H1 (cell line): ENCODE measurements at regions not wholly inside any gene's neighbourhood (a gene's known extent, or its start where the extent isn't known, plus 50 kb on each side); places are given as distances from the start of the nearest gene placed in this dataset.

Experiments
- CTCF ChIA-PET: fragments of 300-600 bp; sonication (Branson Sonifier 250); formaldehyde crosslinking; loops from one replicate; lab custom pipeline; 2021; ENCODE audit not compliant: partially characterized antibody; lab: Charles Lee
- POLR2A ChIA-PET: fragments of 300-600 bp; sonication (Branson Sonifier 250); formaldehyde crosslinking; loops from one replicate; lab custom pipeline; 2021; ENCODE audit warnings: inconsistent platforms; ENCODE audit not compliant: partially characterized antibody; lab: Charles Lee
- DNase-seq, 2 experiments: peaks; one replicate each; pipeline versions ENCODE4 v3.0.0 to v3.0.0-alpha.2; 2010 to 2022; ENCODE audit warnings: low spot score in 2 of 2, low read depth in 1 of 2, mixed read lengths in 1 of 2
- FAIRE-seq: peaks from 2 replicates; lab custom pipeline; 2011; peaks lifted over from hg19 to GRCh38; lab: Jason Lieb, UNC
- H2AFZ ChIP-seq: 2 replicates; pipeline ENCODE4 v1.8.1; 2012; ENCODE audit warnings: low read length, inconsistent platforms
- H2AK5ac ChIP-seq: 2 replicates; pipeline ENCODE4 v1.6.1; 2013; ENCODE audit warnings: low read depth, low read length
- H2BK120ac ChIP-seq: replicated peaks from 2 replicates; pipeline ENCODE3; 2013; ENCODE audit warnings: low read depth, low read length, inconsistent platforms
- H2BK12ac ChIP-seq: 2 replicates; pipeline ENCODE4 v1.6.1; 2013; ENCODE audit warnings: low read depth, low read length
- H2BK15ac ChIP-seq: 2 replicates; pipeline ENCODE4 v1.6.1; 2013; ENCODE audit warnings: low read length
- H2BK20ac ChIP-seq: 2 replicates; pipeline ENCODE4 v1.6.1; 2013; ENCODE audit warnings: low read length
- H2BK5ac ChIP-seq: 2 replicates; pipeline ENCODE4 v1.6.1; 2013; ENCODE audit warnings: low read depth, low read length
- H3K14ac ChIP-seq: 2 replicates; pipeline ENCODE4 v1.6.1; 2013; ENCODE audit warnings: inconsistent platforms; ENCODE audit not compliant: insufficient read length
- H3K18ac ChIP-seq: 2 replicates; pipeline ENCODE4 v1.6.1; 2013; ENCODE audit warnings: low read length; ENCODE audit errors: extremely low read depth
- H3K23ac ChIP-seq: 2 replicates; pipeline ENCODE4 v1.6.1; 2013; ENCODE audit warnings: inconsistent platforms; ENCODE audit not compliant: insufficient read length
- H3K23me2 ChIP-seq: 2 replicates; pipeline ENCODE4 v1.6.1; 2013; ENCODE audit warnings: low read depth, low read length
- H3K27ac ChIP-seq: 2 replicates; pipeline ENCODE4 v1.6.1; 2011; ENCODE audit warnings: low read depth, low read length, inconsistent platforms
- H3K27me3 ChIP-seq, 4 experiments: replicated peaks in 1 of 4; 1 replicate in 1 of 4; 2 replicates in 3 of 4; pipeline versions ENCODE4 v1.6.1 to v1.8.1; 2011 to 2013; ENCODE audit warnings: low read length in 3 of 4, mild to moderate bottlenecking in 3 of 4, inconsistent platforms in 2 of 4, mixed read lengths in 2 of 4, moderate library complexity in 1 of 4; ENCODE audit not compliant: control insufficient read depth in 3 of 4, insufficient read depth in 3 of 4; ENCODE audit errors: extremely low read depth in 1 of 4
- H3K36me3 ChIP-seq, 4 experiments: 2 replicates each; pipeline versions ENCODE4 v1.6.1 to v1.8.1; 2011 to 2013; ENCODE audit warnings: mild to moderate bottlenecking in 4 of 4, low read length in 3 of 4, moderate library complexity in 2 of 4, control low read depth in 1 of 4, inconsistent platforms in 1 of 4; ENCODE audit not compliant: insufficient read depth in 4 of 4, control insufficient read depth in 2 of 4
- H3K4ac ChIP-seq: replicated peaks from 2 replicates; pipeline ENCODE3; 2013; ENCODE audit warnings: low read length, low read depth, mixed read lengths, inconsistent platforms; ENCODE audit not compliant: insufficient read length
- H3K4me1 ChIP-seq, 4 experiments: replicated peaks in 1 of 4; 1 replicate in 1 of 4; 2 replicates in 3 of 4; pipeline versions ENCODE4 v1.6.1 to v1.8.1; 2011 to 2013; ENCODE audit warnings: low read length in 3 of 4, inconsistent platforms in 2 of 4, mixed read lengths in 1 of 4; ENCODE audit not compliant: insufficient read depth in 4 of 4, control insufficient read depth in 3 of 4
- H3K4me2 ChIP-seq, 2 experiments: 2 replicates each; pipeline versions ENCODE4 v1.6.1 to v1.8.1; 2011 to 2013; ENCODE audit warnings: low read depth in 2 of 2, low read length in 2 of 2, control low read depth in 1 of 2, inconsistent platforms in 1 of 2, mild to moderate bottlenecking in 1 of 2; ENCODE audit not compliant: insufficient read depth in 1 of 2
- H3K4me3 ChIP-seq, 4 experiments: fragments of 200-600, 300-600 bp in 1 of 4; sonication (generic), shearing (Covaris generic), sonication (Bioruptor Twin) in 1 of 4; 2 replicates each; pipeline versions ENCODE4 v1.5.1 to v1.8.1; 2011 to 2016; ENCODE audit warnings: low read length in 4 of 4, low read depth in 3 of 4, control low read depth in 2 of 4, inconsistent platforms in 2 of 4, mild to moderate bottlenecking in 2 of 4, mixed read lengths in 1 of 4, moderate library complexity in 1 of 4; ENCODE audit not compliant: insufficient read depth in 2 of 4; ENCODE audit errors: extremely low read depth in 1 of 4
- H3K56ac ChIP-seq: replicated peaks from 2 replicates; pipeline ENCODE3; 2013; ENCODE audit warnings: low read depth, mild to moderate bottlenecking, mixed read lengths, low read length, inconsistent platforms; ENCODE audit not compliant: insufficient read length
- H3K79me1 ChIP-seq: 2 replicates; pipeline ENCODE4 v1.6.1; 2013; ENCODE audit warnings: low read depth, low read length, control low read depth
- H3K79me2 ChIP-seq, 2 experiments: 2 replicates each; pipeline versions ENCODE4 v1.6.1 to v1.8.1; 2012 to 2013; ENCODE audit warnings: low read length in 2 of 2, mild to moderate bottlenecking in 2 of 2, inconsistent platforms in 1 of 2; ENCODE audit not compliant: insufficient read depth in 2 of 2, control insufficient read depth in 1 of 2
- H3K9ac ChIP-seq, 4 experiments: replicated peaks in 1 of 4; 1 replicate in 1 of 4; 2 replicates in 3 of 4; pipeline versions ENCODE4 v1.6.1 to v1.8.1; 2011 to 2013; ENCODE audit warnings: low read depth in 3 of 4, low read length in 3 of 4, control low read depth in 2 of 4, mild to moderate bottlenecking in 2 of 4, moderate library complexity in 2 of 4, inconsistent platforms in 1 of 4; ENCODE audit errors: extremely low read depth in 1 of 4
- H3K9me3 ChIP-seq, 2 experiments: 2 replicates each; pipeline versions ENCODE4 v1.6.1 to v1.8.1; 2012 to 2013; ENCODE audit warnings: mild to moderate bottlenecking in 2 of 2, moderate library complexity in 2 of 2, control low read depth in 1 of 2, inconsistent platforms in 1 of 2, low read depth in 1 of 2, low read length in 1 of 2, mixed read lengths in 1 of 2; ENCODE audit not compliant: insufficient read depth in 2 of 2
- H4K20me1 ChIP-seq, 2 experiments: replicated peaks in 1 of 2; 2 replicates each; pipeline versions ENCODE3 to v1.8.1; 2011 to 2013; ENCODE audit warnings: inconsistent platforms in 2 of 2, low read length in 2 of 2, mild to moderate bottlenecking in 1 of 2; ENCODE audit not compliant: insufficient read depth in 2 of 2, control insufficient read depth in 1 of 2
- H4K5ac ChIP-seq: 2 replicates; pipeline ENCODE4 v1.6.1; 2013; ENCODE audit warnings: low read length, low read depth, mixed read lengths, inconsistent platforms; ENCODE audit not compliant: insufficient read length
- H4K8ac ChIP-seq: 2 replicates; pipeline ENCODE4 v1.8.0; 2013; ENCODE audit warnings: mild to moderate bottlenecking, moderate library complexity, low read length, inconsistent platforms; ENCODE audit not compliant: insufficient read depth; ENCODE audit errors: extremely low read depth
- H4K91ac ChIP-seq: replicated peaks from 2 replicates; pipeline ENCODE3; 2013; ENCODE audit warnings: low read length, mixed read lengths, inconsistent platforms; ENCODE audit not compliant: insufficient read length
- CHD1 ChIP-seq: IDR thresholded peaks from 2 replicates; pipeline ENCODE4 v1.6.1; 2012; ENCODE audit warnings: low read depth, low read length, improper control_type of control experiment
- EP300 ChIP-seq, 2 experiments: IDR thresholded peaks; 1 replicate in 1 of 2; 2 replicates in 1 of 2; pipeline ENCODE4 v1.6.1; 2011 to 2012; ENCODE audit warnings: low read depth in 2 of 2, low read length in 2 of 2, mild to moderate bottlenecking in 2 of 2, borderline replicate concordance in 1 of 2, inconsistent platforms in 1 of 2, moderate library complexity in 1 of 2
- NANOG ChIP-seq: IDR thresholded peaks from 2 replicates; pipeline ENCODE4 v1.6.1; 2011; ENCODE audit warnings: low read length, low read depth, mild to moderate bottlenecking, inconsistent platforms; ENCODE audit not compliant: insufficient read depth, poor library complexity, severe bottlenecking
- PHF8 ChIP-seq: fragments of 200-600 bp; sonication (generic); conservative IDR thresholded peaks from 2 replicates; pipeline ENCODE4 v1.7.1; 2012; ENCODE audit warnings: low read depth, mild to moderate bottlenecking, inconsistent platforms, low read length, moderate library complexity
- SIRT6 ChIP-seq: IDR thresholded peaks from one replicate; pipeline ENCODE4 v1.7.1; 2012; ENCODE audit warnings: low read length, inconsistent platforms
- YY1 ChIP-seq: IDR thresholded peaks from 2 replicates; pipeline ENCODE4 v1.6.1; 2011; ENCODE audit warnings: low read depth, mild to moderate bottlenecking, low read length
- WGBS, 2 experiments: shearing (Covaris generic) in 1 of 2; methylation state at CpG; one replicate each; pipeline versions ENCODE4 v1.1.6 to v1.1.7; 2013 to 2015; ENCODE audit warnings: low lambda C conversion rate in 2 of 2, mixed read lengths in 2 of 2, inconsistent platforms in 1 of 2, low coverage in 1 of 2, missing lambda C conversion rate in 1 of 2; ENCODE audit not compliant: insufficient replicate concordance in 2 of 2, insufficient coverage in 1 of 2, insufficient read length in 1 of 2; ENCODE audit errors: extremely low coverage in 1 of 2, missing lambda C conversion rate in 1 of 2; 5-methylcytosine and 5-hydroxymethylcytosine counted together
- TF ChIP-seq, protein P1 (sequence below): IDR thresholded peaks from 2 replicates; pipeline ENCODE4 v1.6.1; 2012; ENCODE audit warnings: low read length, inconsistent platforms
- TF ChIP-seq, protein P2 (sequence below): IDR thresholded peaks from 2 replicates; pipeline ENCODE4 v1.6.1; 2012; ENCODE audit warnings: inconsistent platforms
- TF ChIP-seq, protein P3 (sequence below): IDR thresholded peaks from 2 replicates; pipeline ENCODE4 v1.6.1; 2011; ENCODE audit warnings: low read depth, mild to moderate bottlenecking, low read length; ENCODE audit not compliant: insufficient read depth

DNA sequence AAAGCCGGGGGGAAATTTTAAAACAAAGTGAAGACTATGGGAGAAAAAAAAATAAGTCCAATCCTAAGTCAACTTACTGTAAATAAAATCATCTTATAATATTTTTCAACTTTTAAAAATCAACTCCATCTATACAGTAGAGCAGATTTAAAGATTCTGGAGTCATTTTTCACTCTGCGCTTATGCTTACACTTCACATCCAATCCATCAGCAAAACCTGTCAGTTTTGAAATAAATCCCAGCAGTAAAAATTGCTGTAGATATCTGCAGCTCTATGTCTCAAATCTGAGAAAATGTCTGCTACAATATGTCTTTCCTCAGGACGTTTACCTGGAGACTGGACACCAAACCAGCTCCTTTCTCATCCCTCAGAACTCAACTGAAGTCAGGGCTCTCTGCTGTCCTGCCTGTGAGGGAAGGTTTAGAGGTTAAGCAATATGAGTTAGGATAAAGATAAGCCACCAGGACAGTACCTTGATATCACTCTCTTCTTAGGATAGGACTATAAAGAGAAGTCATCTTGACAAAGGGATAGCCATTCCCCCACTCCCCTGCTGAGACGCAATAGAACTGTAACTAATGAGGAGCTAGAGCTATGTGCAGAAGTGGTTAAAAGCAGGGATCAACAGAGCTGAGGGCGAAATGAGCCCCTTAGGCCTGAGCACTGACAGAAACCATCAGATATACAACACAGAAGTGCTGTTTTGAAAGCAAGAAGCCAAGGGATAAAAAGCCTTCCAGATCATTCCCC is 254.7 kb upstream of the KLHL1 start:
- H3K18ac ChIP-seq, result no peak overlapping the region
- 85% methylated on average over 5 of the region's 5 CpGs; no CpG with 5 or more reads in 1 of the 2 experiments for WGBS, 2 experiments
- no peak overlapping the region for H4K8ac ChIP-seq
- H3K9ac ChIP-seq, result no peak overlapping the region
- H2BK5ac ChIP-seq, result no peak overlapping the region
- no peak overlapping the region for H2BK20ac ChIP-seq
- no peak overlapping the region for H3K23ac ChIP-seq
- H3K4me2 ChIP-seq, result no peak overlapping the region
- H4K20me1 ChIP-seq, result no peaks in the 10 kb centered on the region
- no peaks in the 10 kb centered on the region for H3K79me2 ChIP-seq
- H2BK12ac ChIP-seq, result no peak overlapping the region
- DNase-seq (no peak), FAIRE-seq (no peak)
- H3K27me3 ChIP-seq, result no peaks in the 10 kb centered on the region
- ChIA-PET CTCF (interaction anchor here (0.6 to 1.5 kb wide), 3 partner anchors 10 to 48 kb away, joined by 3 to 4 read pairs (median 3); no protein-coding TSS in a partner anchor), POLR2A (no interaction called here)
- peak overlapping the region; percentile 43; the same call in 1 of the 2 replicates for H2AFZ ChIP-seq
- no peak overlapping the region; the same call in 1 of the 2 replicates for H3K27ac ChIP-seq
- no peak overlapping the region for H2BK15ac ChIP-seq
- no peaks in the 10 kb centered on the region for H3K9me3 ChIP-seq
- H3K56ac ChIP-seq, result no peak overlapping the region
- no peaks in the 10 kb centered on the region for H3K36me3 ChIP-seq
- H4K91ac ChIP-seq, result no peak overlapping the region
- H3K4me3 ChIP-seq, result no peak overlapping the region
- no peak overlapping the region for H2AK5ac ChIP-seq
- H3K79me1 ChIP-seq, result no peaks in the 10 kb centered on the region
- H3K4me1 ChIP-seq, result no peaks in the 10 kb centered on the region; a peak in 1 of 7 replicates
- no peak overlapping the region for H3K4ac ChIP-seq
- H4K5ac ChIP-seq, result no peak overlapping the region
- H2BK120ac ChIP-seq, result no peak overlapping the region
- no peaks in the 10 kb centered on the region for H3K23me2 ChIP-seq
- H3K14ac ChIP-seq, result no peak overlapping the region
- TF ChIP-seq, protein P1, sequence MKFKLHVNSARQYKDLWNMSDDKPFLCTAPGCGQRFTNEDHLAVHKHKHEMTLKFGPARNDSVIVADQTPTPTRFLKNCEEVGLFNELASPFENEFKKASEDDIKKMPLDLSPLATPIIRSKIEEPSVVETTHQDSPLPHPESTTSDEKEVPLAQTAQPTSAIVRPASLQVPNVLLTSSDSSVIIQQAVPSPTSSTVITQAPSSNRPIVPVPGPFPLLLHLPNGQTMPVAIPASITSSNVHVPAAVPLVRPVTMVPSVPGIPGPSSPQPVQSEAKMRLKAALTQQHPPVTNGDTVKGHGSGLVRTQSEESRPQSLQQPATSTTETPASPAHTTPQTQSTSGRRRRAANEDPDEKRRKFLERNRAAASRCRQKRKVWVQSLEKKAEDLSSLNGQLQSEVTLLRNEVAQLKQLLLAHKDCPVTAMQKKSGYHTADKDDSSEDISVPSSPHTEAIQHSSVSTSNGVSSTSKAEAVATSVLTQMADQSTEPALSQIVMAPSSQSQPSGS, result no peak
- TF ChIP-seq NANOG (no peak), EP300 (IDR thresholded peaks at IDR 0.05; ENCODE audit: borderline replicate concordance in 1 of 2, low read depth in 2 of 2, low read length in 2 of 2) (no peak), PHF8 (no peak), SIRT6 (no peak), CHD1 (no peak), YY1 (no peak)
- TF ChIP-seq, protein P2, sequence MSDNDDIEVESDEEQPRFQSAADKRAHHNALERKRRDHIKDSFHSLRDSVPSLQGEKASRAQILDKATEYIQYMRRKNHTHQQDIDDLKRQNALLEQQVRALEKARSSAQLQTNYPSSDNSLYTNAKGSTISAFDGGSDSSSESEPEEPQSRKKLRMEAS, result no peak
- TF ChIP-seq, protein P3, sequence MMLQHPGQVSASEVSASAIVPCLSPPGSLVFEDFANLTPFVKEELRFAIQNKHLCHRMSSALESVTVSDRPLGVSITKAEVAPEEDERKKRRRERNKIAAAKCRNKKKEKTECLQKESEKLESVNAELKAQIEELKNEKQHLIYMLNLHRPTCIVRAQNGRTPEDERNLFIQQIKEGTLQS, result no peak
